ENCODE measurements at regions not wholly inside any gene's neighbourhood (a gene's known extent, or its start where the extent isn't known, plus 50 kb on each side); places are given as distances from the start of the nearest gene placed in this dataset.

DNA sequence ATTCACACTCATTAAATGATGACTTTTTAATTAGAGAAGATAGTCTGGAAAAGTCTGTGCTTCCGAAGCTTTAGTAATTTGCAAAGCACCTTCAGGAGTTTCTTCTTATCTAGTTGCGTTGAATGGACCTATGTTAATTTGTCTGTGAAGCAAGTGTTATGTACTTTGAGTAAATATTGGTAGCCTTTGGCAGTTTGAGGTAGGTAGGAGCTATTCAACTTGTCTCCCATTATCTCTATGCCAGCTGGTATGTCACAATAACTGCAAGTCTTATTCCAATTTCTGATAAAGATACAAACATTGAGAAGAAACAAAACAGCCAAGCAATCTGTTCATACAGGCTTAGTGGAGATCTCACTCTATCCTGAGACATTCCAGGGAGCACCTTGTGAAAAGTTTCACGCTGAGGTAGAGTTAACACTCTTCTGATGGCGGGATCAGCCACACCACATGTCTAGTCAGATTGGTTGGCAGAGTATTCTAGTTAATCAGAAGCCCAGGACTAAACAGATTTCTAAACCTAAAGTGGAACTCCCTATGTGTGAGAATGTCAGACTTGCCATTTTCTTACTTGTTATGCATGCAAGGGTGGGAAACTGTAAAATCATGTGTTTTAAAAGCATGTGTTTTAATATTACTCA, 219.8 kb upstream of the MANEA start:
- no peak for DNase-seq (ENCODE audit: low spot score)

DNA sequence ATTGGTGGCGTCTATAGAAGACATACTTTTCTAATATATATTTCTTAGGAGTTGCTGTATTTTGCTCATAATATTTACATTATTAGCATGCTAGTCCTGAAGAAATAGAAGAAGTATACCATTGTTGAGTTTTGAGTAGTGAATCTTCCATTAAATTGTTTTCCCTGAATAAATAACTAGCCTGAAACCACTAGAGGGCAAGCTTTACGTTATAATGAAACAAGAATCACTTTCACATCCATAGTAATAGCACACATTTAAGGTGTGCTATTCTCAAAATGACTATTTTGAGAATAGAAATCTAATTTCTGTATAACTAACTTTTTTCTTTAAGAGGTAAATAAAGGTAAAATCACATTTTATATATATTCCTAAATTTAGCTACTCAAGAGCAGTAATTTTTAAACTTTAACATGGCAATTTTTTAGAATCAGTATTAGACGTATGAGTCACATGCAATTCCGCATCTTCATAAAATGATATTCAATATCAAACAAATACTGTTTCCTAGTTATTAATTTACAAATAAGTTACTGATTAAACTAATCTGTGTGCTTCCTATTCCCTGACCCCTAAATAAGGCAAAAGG, 213.2 kb upstream of the MANEA start:
- DNase-seq (ENCODE audit: low spot score): no peak

DNA sequence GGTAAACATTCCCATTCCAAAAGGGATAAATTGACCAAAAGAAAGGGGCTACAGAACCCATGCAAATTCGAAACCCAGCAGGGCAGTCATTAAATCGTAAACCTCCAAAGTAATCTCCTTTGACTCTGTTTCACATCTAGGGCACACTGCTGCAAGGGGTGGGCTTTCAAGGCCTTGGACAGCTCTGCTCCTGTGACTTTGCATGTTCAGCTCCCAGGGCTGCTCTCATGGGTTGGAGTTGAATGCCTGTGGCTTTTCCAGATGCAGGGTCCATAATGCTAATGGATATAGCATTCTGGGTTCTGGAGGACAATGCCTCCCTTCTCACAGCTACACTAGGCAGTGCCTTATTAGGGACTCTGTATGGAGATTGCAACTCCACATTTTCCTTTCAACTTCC, 211.9 kb upstream of the MANEA start:
- DNase-seq (ENCODE audit: low spot score): no peak

DNA sequence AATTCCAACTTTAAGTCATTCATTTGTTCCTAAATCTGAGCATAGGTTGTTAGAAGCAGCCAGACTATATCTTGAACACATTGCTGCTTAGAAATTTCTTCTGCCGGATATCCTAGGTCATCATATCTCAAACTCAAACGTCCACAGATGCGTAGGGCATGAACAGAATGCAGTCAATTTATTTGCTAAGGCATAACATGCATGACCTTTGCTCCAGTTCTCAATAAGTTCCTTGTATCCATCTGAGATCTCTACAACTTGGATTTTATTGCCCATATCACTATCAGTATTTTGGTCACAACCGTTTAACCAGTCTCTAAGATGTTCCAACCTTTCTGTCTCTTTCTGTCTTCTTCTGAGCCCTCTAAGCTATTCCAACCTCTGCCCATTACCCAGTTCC, 210.9 kb upstream of the MANEA start:
- DNase-seq (ENCODE audit: low spot score): no peak

DNA sequence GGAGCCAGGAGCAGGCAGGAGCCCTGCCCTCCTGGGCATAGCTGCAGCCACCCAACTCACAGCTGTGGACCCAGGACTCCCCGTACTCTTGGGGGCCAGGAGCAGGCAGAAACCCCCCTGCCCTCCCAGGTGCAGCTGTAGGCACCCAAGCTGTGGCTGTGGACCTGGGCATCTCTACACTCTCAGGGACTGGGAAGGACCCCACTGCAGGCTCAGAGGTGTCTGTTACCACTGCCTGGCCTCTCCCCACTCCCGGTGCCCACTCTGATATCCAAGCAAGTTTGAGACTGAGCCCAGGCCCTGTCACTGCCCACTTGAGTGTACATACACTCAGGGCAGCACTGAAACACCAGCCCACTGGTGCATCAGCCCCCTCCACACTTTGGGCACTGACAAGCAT, 193.5 kb upstream of the MANEA start:
- DNase-seq (ENCODE audit: low spot score): no peak

DNA sequence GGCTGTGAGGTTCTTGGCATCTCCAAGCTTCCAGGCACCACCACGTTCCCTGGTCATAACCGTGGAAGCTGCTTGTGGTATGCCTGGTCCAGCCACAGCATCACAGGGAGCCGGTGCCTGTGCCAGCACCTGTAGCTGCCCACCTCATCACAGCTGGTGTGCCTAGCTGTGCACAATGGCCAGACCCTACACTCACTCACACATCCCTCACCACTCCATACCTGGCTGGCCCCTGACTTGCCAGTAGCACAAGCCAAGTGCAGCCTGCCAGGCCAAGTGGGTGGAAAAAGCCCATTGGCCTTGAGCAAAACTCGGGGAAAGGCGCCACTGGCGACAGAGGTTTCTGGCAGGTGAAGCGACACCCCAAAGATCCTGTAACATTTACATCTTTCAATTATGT, 192.3 kb upstream of the MANEA start:
- DNase-seq (ENCODE audit: low spot score): no peak

DNA sequence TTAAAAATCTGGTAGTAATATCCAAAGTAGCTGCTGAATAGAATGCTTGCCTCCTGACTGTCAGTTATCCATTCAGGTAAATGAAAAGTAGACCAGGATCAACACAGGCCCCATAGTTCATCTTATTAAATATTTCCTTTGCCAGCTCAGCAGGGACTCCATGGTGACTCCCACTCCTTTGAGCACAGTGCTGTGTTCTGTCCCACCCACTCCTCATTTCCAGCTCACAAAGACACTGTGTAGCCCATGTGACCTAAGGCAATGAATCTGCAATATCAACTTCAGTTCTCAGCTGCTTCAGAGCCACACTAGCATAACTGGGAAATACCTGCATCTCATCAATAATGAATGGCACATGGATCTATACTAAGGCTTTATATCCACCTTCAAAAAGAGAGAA, 189.5 kb upstream of the MANEA start:
- DNase-seq (ENCODE audit: low spot score): no peak

DNA sequence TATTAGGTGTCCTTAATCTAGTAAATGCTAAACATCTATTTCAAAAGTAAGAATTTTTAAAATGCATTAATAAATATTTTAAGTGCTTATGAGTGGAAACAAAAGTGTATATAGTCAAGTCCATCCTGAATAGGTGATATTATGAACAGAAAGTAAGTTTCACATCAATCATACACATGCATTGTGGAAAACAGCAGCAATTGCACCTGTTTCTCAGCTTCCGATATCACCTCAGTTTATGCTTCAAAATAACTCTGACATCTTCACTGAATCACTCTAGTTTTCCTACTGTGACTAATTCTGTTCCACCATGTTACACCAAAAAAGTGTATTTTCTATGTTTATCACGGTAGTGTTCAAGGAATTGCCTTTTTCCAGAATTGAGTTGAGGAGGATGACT, 172.6 kb upstream of the MANEA start:
- DNase-seq (ENCODE audit: low spot score): no peak

DNA sequence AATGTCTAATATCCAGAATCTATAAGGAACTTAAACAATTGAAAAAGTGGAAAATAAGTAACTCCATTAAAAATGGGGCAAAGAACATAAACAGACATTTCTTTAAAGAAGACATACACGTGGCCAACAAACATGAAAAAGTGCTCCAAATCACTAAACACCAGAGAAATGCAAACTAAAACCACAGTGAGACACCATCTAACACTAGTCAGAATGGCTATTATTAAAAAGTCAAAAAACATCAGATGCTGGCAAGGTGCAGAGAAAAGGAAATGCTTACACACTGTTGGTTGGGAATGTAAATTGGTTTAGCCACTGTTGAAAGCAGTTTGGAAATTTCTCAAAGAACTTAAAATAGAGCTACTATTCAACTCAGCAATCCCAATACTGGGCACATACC, 169.2 kb upstream of the MANEA start:
- no peak for DNase-seq (ENCODE audit: low spot score)

DNA sequence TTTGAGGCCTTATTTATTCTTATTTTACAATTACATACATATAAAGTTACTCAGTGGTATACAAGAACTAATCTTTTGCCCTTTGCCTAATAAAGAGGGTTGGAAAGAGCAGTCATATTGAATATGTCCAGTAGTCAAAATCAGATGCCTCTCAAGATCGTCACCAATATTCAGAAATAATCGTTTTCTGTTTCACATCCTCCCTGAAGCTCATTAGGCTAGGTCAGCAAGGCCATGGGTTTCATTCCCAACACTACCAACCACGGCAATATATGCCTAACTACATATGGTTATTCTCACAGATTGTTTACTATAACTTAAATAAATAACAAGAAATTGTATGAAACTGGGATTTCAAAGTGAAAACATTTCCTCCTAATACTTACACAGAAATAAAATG, 167.2 kb upstream of the MANEA start:
- no peak for DNase-seq (ENCODE audit: low spot score)

DNA sequence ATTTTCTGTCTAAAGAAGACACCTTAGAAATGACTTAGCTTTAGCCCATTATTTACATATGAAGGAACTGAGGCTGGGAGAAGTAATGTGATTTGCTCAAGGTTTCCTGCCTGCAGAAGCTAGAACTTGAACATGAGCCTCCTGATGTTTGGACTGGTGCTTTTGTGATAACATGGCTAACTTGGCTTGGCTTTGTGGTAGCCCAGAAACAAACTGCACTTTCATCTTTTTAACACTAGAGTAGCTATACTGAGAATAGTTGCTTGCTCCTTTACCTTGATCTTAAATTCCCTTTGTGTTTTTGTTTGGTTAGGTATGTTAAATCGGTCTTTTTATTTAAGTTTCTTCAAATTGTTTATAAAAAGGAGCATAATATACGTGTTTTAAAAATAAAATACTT, 163.5 kb upstream of the MANEA start:
- no peak for DNase-seq (ENCODE audit: low spot score)

DNA sequence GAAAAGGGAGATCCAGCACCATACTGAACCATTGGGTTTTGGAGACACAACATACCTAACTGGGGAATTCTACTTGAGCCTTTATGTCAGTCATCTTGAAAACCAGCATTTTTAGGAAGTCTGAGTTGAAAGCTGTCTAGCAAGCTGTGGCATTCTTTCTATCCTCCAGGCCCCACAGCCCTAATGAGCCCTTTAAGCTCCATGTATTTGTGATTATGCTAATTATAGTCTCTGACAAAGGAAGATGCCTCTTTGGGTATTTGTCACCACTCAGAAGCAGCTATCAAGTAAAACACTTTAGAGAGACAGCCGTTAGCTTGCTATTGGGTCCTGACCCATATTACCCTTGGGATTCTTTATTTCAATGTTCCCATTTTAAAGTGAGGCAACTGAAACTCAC, 159.5 kb upstream of the MANEA start:
- no peak for DNase-seq (ENCODE audit: low spot score)

DNA sequence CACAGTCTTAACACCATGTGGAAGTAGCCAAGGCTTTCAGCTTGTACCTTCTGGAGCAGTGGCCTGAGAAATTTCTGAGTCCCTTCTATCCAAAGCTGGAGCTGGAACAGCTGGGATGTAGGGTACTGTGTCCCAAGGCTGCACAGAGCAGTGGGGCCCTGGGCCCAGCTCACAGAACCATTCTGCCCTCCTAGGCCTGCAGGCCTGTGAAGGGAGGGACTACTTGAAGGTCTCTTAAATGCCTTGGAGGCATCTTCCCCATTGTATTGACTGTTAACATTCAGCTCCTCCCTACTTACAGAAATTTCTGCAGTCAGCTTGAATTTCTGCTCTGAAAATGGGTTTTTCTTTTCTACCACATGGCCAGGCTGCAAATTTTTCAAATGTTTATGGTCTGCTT, 156.5 kb upstream of the MANEA start:
- DNase-seq (ENCODE audit: low spot score): no peak

DNA sequence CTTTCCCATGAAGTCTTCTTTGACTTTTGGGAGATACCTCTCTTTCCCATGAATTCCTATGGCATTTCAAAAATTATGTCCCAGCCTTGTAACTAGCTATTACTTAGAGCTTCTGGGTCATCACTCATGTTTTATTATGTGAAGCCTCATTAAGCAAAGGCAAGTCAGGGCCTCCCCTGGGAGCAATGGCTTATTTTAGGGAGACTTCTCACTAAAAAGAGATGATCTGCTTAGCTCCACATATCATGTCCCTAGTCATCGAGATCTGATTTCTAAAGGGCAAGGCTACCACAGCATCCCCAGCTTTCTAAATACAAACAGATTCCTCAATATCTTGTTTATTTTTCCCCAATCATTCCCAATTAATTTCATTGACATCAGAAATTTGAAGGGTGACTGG, 154.0 kb upstream of the MANEA start:
- DNase-seq (ENCODE audit: low spot score): no peak

DNA sequence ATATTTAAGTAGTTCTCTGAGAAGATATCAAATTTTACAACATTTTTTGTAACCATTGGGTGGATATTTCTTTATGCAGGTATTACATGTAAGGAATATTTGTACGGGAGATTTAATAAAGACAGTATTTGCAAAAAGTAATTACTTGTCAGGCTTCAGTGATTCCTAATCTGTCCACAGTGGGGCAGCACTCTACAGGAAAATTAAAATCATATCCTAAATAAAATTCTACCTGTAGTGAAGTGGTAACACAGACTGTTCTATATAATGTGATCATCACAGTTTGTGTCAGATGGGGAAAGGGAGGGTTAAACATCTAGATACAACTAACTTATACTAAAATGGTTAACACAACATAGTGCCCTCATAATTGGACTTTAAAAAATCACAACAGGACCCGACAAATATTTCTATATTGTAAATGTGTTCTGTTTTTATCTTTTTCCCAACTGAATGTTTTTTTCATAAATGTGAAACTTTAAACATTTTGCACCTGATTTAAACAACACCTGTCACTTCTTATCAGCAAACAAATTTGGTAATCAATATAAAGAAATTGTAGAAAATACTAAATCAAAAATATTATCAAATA, 145.6 kb upstream of the MANEA start:
- no peak for DNase-seq (ENCODE audit: low spot score)

DNA sequence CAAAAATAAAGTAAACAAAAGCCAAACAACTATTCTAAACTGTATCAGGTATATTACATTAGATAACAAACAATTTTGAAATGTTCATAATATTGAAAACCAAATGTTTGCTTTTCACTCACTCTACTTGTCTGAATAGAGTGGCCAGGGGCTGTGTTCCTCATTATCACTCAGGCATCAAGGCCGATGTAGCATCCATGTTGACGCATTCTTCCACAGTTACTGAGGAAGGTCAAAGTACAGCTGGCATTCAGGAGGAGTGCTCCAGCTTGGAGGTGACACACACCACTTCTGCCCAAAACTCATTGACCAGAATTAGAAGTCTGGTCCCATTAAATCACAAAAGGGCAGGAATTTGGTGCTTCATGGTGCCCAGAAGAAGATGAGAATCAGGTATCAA, 137.6 kb upstream of the MANEA start:
- DNase-seq (ENCODE audit: low spot score): no peak

DNA sequence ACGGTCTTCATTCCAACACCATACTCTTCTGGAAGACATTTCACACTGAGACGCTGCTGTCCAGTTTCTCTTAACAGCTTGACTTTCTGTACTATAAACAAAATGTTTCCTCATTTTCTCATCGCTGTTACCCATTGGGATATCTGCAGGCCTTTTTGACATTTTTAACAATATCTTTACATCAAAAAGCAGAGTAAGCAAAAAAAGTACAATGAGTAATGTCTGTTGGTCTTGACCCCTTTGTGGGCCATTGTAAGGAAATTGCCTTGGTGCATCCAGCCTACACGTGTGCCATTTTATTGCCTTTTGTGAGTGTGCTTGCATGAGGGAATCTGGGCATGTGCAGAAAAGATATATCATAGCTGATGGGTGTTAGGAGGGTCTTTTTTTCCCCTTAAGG, 129.1 kb upstream of the MANEA start:
- no peak for DNase-seq (ENCODE audit: low spot score)

DNA sequence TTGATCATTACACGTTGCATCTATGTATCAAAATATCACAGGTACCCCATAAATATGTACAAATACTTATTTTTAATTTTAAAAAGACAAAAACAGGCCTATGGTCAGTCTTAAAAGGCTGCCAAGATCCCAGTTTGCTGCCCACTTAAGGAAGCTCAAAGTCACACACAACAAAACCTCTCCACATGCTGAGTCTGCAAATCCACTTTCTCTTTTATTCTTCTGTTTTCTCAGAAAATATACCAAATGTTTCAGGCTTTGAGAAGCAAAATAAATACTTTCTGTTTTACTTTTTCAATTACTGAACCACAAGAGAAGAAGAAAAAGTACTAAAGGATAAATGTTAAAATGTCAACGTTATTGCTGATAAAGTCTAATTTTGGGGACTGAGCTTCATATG, 107.8 kb upstream of the MANEA start:
- no peak for DNase-seq (ENCODE audit: low spot score)

DNA sequence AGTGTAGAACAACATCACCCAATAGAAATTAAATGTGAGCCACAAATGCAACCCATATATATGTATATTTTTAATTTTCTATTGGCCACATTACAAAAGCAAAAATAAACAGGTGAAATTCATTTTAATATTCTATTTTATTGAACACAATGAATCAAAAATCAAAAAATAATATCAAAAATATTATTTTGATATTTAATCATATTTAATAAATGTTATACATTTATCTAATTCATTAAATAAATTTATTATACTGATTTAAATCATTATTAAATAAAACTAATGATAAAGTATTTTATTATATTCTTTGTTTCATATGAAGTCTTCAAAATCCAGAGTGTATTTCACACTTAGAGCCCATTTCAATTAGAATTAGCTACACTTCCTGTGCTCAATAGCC, 98.4 kb upstream of the MANEA start:
- DNase-seq (ENCODE audit: low spot score): no peak

DNA sequence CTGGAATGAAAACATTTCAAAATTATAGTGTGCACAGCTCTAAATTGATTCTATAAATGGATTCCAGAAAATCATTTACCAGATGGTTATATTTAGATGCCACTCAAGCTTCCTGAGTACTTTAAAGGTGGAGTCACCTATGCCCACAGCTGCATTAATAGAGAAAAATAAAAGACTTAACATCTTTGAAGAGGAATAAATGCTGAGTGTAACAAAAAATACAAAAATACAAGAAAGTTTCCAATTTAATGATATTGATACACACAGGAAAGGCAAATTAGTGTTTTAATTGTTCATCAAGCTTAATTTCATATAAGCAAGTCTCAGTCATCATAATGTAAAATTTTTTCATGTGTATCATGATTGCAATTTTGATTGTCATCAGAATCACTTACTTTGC, 89.5 kb upstream of the MANEA start:
- no peak for DNase-seq (ENCODE audit: low spot score)

DNA sequence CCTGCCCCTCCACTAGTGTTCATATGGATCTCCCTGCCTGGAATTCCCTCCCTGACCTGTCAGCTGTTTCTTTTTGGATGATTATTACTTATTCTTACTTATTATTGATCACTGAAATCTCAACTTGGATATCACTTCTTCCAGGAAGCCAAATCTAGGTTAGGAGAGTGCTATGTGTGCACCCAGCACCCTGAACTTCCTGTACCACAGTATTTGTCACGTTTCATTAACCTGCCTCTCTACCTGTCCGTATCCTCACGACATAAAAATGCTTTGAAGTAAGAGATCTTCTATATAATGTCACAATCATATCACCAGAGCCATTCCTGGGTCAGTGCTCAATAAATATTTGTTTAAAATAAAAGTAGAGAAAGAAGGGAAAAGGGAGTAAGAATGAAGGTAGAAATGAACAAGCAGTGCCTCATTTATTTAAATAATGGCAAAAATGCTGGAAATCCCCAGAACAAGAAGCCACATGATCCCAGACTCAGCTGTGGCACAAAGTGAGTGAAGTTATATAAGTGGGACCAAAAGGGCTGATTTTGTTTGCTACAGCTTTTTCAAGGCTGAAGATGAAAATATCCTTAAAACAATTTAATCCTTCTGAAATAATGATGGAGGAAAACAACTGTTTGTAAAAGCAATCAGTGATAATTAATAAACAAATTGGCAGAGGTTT, 88.0 kb upstream of the MANEA start:
- no peak for DNase-seq (ENCODE audit: low spot score)

DNA sequence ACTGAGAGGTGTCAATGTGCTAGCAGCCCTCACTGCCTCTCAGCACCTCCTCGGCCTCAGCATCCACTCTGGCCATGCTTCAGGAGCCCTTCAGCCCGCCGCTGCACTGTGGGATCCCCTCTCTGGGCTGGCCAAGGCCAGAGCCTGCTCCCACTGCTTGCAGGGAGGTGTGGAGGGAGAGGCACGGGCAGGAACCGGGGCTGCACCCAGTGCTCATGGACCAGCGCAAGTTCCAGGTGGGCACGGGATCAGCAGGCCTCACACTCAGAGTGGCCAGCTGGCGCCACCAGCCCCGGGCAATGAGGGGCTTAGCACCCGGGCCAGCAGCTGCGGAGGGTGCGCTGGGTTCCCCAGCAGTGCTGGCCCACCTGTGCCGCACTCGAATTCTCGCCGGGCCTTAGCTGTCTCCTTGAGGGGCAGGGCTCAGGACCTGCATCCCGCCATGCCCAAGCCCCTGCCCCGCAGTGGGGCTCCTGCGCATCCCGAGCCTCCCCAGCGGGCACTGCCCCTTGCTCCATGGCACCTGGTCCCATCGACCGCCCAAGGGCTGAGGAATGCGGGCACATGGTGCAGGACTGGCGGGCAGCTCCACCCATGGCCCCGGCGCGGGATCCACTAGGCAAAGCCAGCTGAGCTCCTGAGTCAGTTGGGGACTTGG, 80.4 kb upstream of the MANEA start:
- DNase-seq (ENCODE audit: low spot score): no peak

Data from hematopoietic multipotent progenitor cell treated with erythropoietin and hydrocortisone succinate and interleukin-3 and kit ligand, for 15 days (in vitro differentiated cells).